GM18502 (cell line): ENCODE measurements at regions not wholly inside any gene's neighbourhood (a gene's known extent, or its start where the extent isn't known, plus 50 kb on each side); places are given as distances from the start of the nearest gene placed in this dataset.

Experiments
- ATAC-seq: cut with Tn5 transposase; IDR thresholded peaks from one replicate; pipeline ENCODE4 v1.9.1; 2021; ENCODE audit warnings: mild to moderate bottlenecking; ENCODE audit not compliant: unreplicated experiment, poor library complexity

GRCh38 chr4:27178061-27178460, 317.4 kb downstream of the STIM2 start:
- no peak for ATAC-seq

- ATAC-seq = no peak
Observed at GRCh38 chr4:27181693-27182092, 321.1 kb downstream of the STIM2 start.

GRCh38 chr4:27182211-27182610, 321.6 kb downstream of the STIM2 start:
- ATAC-seq = no peak

GRCh38 chr4:27184508-27185155, 324.0 kb downstream of the STIM2 start:
- ATAC-seq = no peak

- no peak for ATAC-seq
Observed at GRCh38 chr4:27186710-27187109, 326.1 kb downstream of the STIM2 start.

- ATAC-seq = no peak
Observed at GRCh38 chr4:27187786-27188185, 327.1 kb downstream of the STIM2 start.

GRCh38 chr4:27189683-27190082, 329.0 kb downstream of the STIM2 start:
- ATAC-seq = no peak

DNA sequence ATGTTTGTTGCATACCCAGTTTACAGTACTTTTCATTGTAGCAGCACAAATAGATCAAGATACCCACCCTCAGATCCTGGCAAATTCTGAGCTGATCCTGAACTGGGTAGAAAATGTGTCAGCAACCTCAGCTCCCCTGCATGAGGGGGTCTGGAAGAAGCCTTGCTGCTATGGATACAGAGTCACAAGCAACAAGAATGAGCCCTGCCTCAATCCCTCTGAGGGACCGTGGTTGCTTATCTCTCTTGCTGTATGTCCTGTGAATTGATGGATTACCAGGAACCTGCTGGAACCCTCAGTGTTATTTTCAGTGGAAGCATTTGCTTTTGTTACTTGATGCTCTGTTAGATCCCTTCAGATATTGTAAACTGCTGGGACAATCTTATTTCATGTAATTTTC, 331.0 kb downstream of the STIM2 start:
- no peak for ATAC-seq

DNA sequence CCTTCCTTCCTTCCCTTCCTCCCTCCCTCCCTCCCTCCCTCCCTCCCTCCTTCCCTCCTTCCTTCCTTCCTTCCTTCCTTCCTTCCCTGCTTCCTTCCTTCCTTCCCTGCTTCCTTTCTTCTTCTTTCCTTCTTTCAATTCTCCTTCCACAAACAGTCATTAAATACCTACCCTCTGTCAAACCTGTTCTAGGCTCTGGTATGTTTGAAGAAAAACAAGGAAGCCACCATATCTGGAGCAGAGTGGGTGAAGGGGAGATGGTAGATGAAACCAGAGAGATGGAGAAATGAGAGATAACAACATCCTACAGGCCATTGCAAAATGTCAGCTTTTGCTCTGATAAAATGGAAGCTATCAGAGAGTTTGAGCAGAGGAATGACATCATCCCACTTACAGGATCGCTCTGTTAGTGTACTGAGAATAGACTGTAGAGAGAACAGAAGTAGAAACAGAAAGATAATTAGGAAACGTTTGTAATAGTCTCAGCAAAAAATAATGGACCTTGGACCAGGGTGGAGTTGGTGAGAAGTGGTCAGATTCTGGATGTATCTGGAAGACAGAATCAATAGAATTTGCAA, 334.0 kb downstream of the STIM2 start:
- ATAC-seq = no peak

GRCh38 chr4:27198246-27198645, 337.6 kb downstream of the STIM2 start:
- ATAC-seq = no peak

GRCh38 chr4:27198971-27199370, 338.3 kb downstream of the STIM2 start:
- no peak for ATAC-seq

GRCh38 chr4:27206009-27206408, 345.4 kb downstream of the STIM2 start:
- ATAC-seq = no peak

- no peak for ATAC-seq
Observed at GRCh38 chr4:27210956-27211355, 350.3 kb downstream of the STIM2 start.

GRCh38 chr4:27214010-27214409, 353.4 kb downstream of the STIM2 start:
- ATAC-seq = no peak

GRCh38 chr4:27215220-27215826, 354.7 kb downstream of the STIM2 start:
- ATAC-seq = no peak

DNA sequence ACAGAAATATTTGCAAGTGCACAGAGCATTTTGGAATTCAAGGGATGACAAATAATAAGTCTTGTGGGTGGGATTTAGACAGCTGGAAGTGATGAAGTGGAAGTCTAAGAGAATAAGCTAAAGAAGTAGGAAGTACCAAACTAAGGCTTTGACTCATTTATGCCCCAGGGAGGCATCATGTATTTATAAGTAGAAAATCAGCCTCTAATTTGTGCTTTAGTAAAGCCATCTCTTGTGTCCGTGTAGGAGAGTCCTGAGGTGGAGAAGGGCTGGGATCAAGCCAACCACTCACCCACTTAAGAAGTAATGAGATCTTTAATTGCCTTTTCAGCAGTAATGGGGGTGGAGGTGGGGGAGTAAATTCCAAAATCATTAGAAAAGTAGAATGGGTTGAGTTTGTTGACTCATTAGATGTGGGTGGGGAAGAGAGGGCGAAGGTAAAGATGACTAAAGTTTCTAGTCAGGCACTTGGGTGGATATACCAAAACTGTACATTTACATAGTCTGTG, 356.7 kb downstream of the STIM2 start:
- no peak for ATAC-seq

DNA sequence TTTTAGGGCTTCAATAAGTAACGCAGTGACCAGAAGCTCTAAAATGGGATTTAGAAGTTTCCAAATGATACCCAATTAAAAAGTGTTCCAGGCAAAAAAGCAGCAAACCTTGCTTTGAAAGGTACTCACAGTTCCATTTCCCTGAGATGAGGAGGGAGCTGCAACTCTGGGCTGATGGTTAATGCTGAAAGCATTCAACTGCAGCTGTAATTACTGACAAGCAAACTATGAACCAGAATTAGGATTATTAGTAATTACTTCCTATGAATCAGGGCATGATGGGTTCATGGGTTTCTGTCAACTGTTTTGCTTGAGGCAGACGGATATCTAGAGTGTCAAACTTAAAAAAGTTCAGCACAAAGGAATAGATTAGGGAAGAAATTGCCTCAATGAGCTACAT, 357.4 kb downstream of the STIM2 start:
- no peak for ATAC-seq

GRCh38 chr4:27223326-27223725, 362.7 kb downstream of the STIM2 start:
- ATAC-seq = no peak

GRCh38 chr4:27233531-27233930, 372.9 kb downstream of the STIM2 start:
- ATAC-seq = no peak

DNA sequence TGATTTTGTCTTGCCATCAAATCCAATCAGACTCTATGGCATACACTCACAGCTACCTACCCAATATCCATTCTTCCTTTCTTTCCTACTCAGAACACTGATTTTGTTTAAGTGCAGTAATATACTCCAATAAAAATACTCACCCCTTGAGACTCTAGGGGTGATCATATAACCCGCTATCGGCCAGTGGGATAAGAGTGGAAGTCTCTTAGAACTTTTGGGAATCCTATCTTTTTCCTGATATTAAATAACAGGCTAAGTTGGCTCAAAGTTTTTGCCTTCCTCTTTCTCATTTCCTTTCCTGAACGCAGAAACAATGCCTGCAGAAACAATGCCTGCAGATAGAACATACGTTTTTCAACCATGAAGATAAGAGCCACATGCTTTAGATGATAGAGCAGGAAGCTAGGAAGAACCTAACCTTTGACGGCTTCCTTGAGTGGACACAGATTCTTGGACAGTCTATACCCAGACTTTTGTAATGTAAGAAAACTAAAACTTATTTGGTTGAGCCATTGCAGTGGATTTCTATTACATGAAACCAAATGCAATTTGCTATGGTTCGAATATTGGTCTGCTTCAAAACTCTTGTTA, 373.8 kb downstream of the STIM2 start:
- ATAC-seq = no peak

DNA sequence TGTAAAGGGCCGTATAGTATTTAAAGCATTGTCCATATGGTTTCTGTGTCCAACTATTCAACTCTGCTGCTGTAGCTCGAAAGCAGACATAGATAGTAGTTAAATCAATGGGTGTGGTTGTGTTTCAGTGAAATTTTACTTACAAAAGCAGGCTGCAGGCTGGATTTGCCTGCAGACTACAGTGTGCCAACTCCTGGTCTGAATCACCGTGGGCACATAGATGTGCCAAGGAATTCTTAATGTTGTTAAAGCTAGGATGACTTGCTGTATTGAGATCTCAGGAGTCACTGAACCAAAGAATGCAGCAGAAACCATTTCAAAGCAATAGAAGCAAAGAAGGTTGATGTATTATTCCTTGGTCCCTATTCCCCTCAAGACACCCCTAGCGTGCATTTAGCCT, 379.0 kb downstream of the STIM2 start:
- ATAC-seq = no peak
